Neuronal stem cell (in vitro differentiated cells): ENCODE measurements at regions not wholly inside any gene's neighbourhood (a gene's known extent, or its start where the extent isn't known, plus 50 kb on each side); places are given as distances from the start of the nearest gene placed in this dataset.
A peak's percentile ranks its signal among the peaks of the same experiment; 100 is the strongest.

Source experiments
- DNase-seq: peaks from one replicate; pipeline ENCODE4 v3.0.0-alpha.2; 2013; ENCODE audit warnings: low spot score
- H2AFZ ChIP-seq: one replicate; pipeline ENCODE4 v1.6.1; 2013; ENCODE audit warnings: mild to moderate bottlenecking, low read length, inconsistent platforms
- H2AK5ac ChIP-seq: 2 replicates; pipeline ENCODE4 v1.6.1; 2013; ENCODE audit warnings: low read depth, mild to moderate bottlenecking, inconsistent platforms, low read length, moderate library complexity, mixed read lengths
- H2BK120ac ChIP-seq: 2 replicates; pipeline ENCODE4 v1.6.1; 2013; ENCODE audit warnings: low read depth, mild to moderate bottlenecking, inconsistent platforms, low read length, moderate library complexity, mixed read lengths
- H2BK12ac ChIP-seq: one replicate; pipeline ENCODE4 v1.6.1; 2013; ENCODE audit warnings: low read length, inconsistent platforms
- H2BK15ac ChIP-seq: 2 replicates; pipeline ENCODE4 v1.6.1; 2013; ENCODE audit warnings: mild to moderate bottlenecking, low read length, inconsistent platforms, mixed read lengths
- H2BK5ac ChIP-seq: one replicate; pipeline ENCODE4 v1.6.1; 2013; ENCODE audit warnings: inconsistent platforms, mild to moderate bottlenecking, low read length, moderate library complexity
- H3K14ac ChIP-seq: one replicate; pipeline ENCODE4 v1.6.1; 2013; ENCODE audit warnings: low read length, inconsistent platforms
- H3K18ac ChIP-seq: 2 replicates; pipeline ENCODE4 v1.6.1; 2013; ENCODE audit warnings: low read length, inconsistent platforms
- H3K23ac ChIP-seq: 2 replicates; pipeline ENCODE4 v1.6.1; 2013; ENCODE audit warnings: low read depth, mild to moderate bottlenecking, mixed read lengths, low read length, inconsistent platforms; ENCODE audit not compliant: poor library complexity
- H3K27ac ChIP-seq: replicated peaks from 3 replicates; pipeline ENCODE4 v1.5.1; 2013; ENCODE audit warnings: low read length, inconsistent platforms
- H3K27me3 ChIP-seq, 3 experiments: 2 replicates each; pipeline ENCODE4 v1.6.1; 2013; ENCODE audit warnings: low read length in 3 of 3, mild to moderate bottlenecking in 2 of 3, inconsistent platforms in 1 of 3, low read depth in 1 of 3, mixed read lengths in 1 of 3, moderate library complexity in 1 of 3; ENCODE audit not compliant: control insufficient read depth in 3 of 3, insufficient read depth in 3 of 3
- H3K36me3 ChIP-seq, 2 donors: replicated peaks in 1 of 2; 2 replicates each; pipeline ENCODE4 v1.6.1; 2013; ENCODE audit warnings: low read length in 2 of 2; ENCODE audit not compliant: control insufficient read depth in 2 of 2, insufficient read depth in 2 of 2
- H3K4ac ChIP-seq: 2 replicates; pipeline ENCODE4 v1.6.1; 2013; ENCODE audit warnings: inconsistent platforms, mild to moderate bottlenecking, low read length, moderate library complexity
- H3K4me1 ChIP-seq, 2 donors: 1 replicate in 1 of 2; 2 replicates in 1 of 2; pipeline ENCODE4 v1.6.1; 2013; ENCODE audit warnings: low read length in 2 of 2, low read depth in 1 of 2; ENCODE audit not compliant: control insufficient read depth in 2 of 2, insufficient read depth in 1 of 2
- H3K4me2 ChIP-seq: one replicate; pipeline ENCODE4 v1.6.1; 2013; ENCODE audit warnings: mild to moderate bottlenecking, low read length, inconsistent platforms; ENCODE audit not compliant: insufficient read depth, poor library complexity, severe bottlenecking
- H3K4me3 ChIP-seq, 2 donors: 2 replicates each; pipeline ENCODE4 v1.5.1; 2013; ENCODE audit warnings: low read length in 2 of 2, mild to moderate bottlenecking in 2 of 2, inconsistent platforms in 1 of 2, moderate library complexity in 1 of 2
- H3K79me1 ChIP-seq: one replicate; pipeline ENCODE4 v1.6.1; 2013; ENCODE audit warnings: low read depth, mild to moderate bottlenecking, inconsistent platforms, low read length, moderate library complexity
- H3K9ac ChIP-seq: one replicate; pipeline ENCODE4 v1.6.1; 2013; ENCODE audit warnings: mild to moderate bottlenecking, low read depth, low read length, inconsistent platforms; ENCODE audit not compliant: poor library complexity
- H3K9me3 ChIP-seq, 2 donors: replicated peaks in 1 of 2; 2 replicates each; pipeline versions ENCODE3 to v1.6.1; 2013; ENCODE audit warnings: low read length in 2 of 2, mild to moderate bottlenecking in 2 of 2, inconsistent platforms in 1 of 2, low read depth in 1 of 2, mixed read lengths in 1 of 2, moderate library complexity in 1 of 2; ENCODE audit not compliant: control insufficient read depth in 2 of 2, insufficient read depth in 1 of 2
- H4K8ac ChIP-seq: one replicate; pipeline ENCODE4 v1.6.1; 2013; ENCODE audit warnings: low read depth, mild to moderate bottlenecking, inconsistent platforms, low read length, moderate library complexity
- H4K91ac ChIP-seq: one replicate; pipeline ENCODE4 v1.6.1; 2013; ENCODE audit warnings: low read length, low read depth, mild to moderate bottlenecking, inconsistent platforms; ENCODE audit not compliant: poor library complexity
- WGBS, 2 donors: extraction: QIAGEN DNeasy Blood & Tissue Kit; methylation state at CpG; one replicate each; pipeline ENCODE4 v1.1.7; 2013; ENCODE audit warnings: missing lambda C conversion rate in 2 of 2, mixed read lengths in 1 of 2; ENCODE audit not compliant: insufficient read length in 2 of 2, insufficient replicate concordance in 1 of 2; ENCODE audit errors: extremely low coverage in 2 of 2; 5-methylcytosine and 5-hydroxymethylcytosine counted together

DNA sequence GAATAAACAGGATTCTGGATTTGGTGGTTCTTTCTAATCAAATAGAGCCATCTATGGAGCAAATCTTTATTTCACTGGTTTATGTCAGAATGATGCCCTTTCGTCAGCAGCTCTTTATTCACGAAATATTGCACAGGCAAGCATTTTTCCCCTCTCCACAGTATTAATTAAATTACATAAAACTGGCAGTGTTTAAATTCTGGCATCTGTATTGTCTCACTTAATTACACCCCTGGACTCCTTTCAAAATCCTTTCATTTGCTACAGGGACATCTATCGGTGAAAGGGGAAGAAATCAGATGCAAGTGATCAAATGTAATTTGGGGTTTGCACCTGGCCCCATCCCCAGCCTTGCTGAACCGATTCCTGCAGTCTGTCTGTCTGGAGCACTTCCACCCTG lies 801.9 kb downstream of the QKI start:
- H2BK5ac ChIP-seq: no peak overlapping the region
- H2BK120ac ChIP-seq: no peak overlapping the region
- no peak overlapping the region for H3K23ac ChIP-seq
- no peak overlapping the region for H4K8ac ChIP-seq
- H3K4me1 ChIP-seq: peaks cover 1 to 3% of the 10 kb centered on the region in 2 donors
- H2AFZ ChIP-seq: no peak overlapping the region
- no peak overlapping the region for H2BK15ac ChIP-seq
- H3K14ac ChIP-seq: no peak overlapping the region
- no peak overlapping the region for H3K4me2 ChIP-seq
- H3K27ac ChIP-seq: no peak overlapping the region
- no peaks in the 10 kb centered on the region for H3K27me3 ChIP-seq
- H3K9me3 ChIP-seq: peaks cover 4 to 24% of the 10 kb centered on the region in 2 donors
- no peaks in the 10 kb centered on the region for H3K36me3 ChIP-seq
- WGBS, 2 donors: no CpG with 5 or more reads among the region's 4 CpGs
- no peak overlapping the region for H2BK12ac ChIP-seq
- no peak overlapping the region for H3K4ac ChIP-seq
- H2AK5ac ChIP-seq: no peak overlapping the region
- H3K18ac ChIP-seq: no peak overlapping the region
- DNase-seq: no peak
- H3K4me3 ChIP-seq: no peak overlapping the region
- no peak overlapping the region for H4K91ac ChIP-seq
- no peaks in the 10 kb centered on the region for H3K79me1 ChIP-seq
- H3K9ac ChIP-seq: no peak overlapping the region

DNA sequence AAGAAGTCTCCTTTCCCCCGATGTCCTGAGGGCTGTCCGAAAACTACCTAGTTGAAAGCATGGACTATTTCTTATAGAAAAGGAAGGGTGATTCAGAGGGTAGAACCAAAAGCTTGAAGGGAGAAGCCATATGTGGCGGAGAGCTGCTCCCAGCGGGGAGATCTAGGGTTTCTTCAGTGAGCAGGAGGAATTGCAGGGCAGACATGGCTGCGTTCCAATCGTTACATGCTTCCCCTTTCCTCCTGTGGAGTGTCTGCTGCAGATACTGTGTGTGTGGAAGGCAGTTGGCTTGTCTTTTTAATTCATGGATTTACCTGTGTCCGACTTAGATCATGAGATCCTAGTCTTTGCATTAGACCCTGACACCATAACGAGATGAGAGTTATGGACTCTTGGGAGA lies 799.5 kb downstream of the QKI start:
- no peak for DNase-seq
- Histone ChIP-seq H3K27ac (no peak overlapping the region), H3K4me2 (no peak overlapping the region), H3K18ac (no peak overlapping the region), H3K23ac (no peak overlapping the region), H3K4me3 (no peak overlapping the region), H3K27me3 (no peaks in the 10 kb centered on the region), H3K4ac (no peak overlapping the region), H2BK120ac (no peak overlapping the region), H3K9me3 (peaks cover 4 to 24% of the 10 kb centered on the region in 2 donors), H3K4me1 (no peaks in the 10 kb centered on the region), H3K79me1 (no peaks in the 10 kb centered on the region), H4K8ac (no peak overlapping the region), H2BK5ac (no peak overlapping the region), H2BK15ac (no peak overlapping the region), H2BK12ac (no peak overlapping the region), H3K14ac (no peak overlapping the region), H3K36me3 (no peaks in the 10 kb centered on the region), H3K9ac (no peak overlapping the region), H2AK5ac (no peak overlapping the region), H4K91ac (no peak overlapping the region), H2AFZ (no peak overlapping the region)
- no CpG with 5 or more reads among the region's 8 CpGs for WGBS, 2 donors

DNA sequence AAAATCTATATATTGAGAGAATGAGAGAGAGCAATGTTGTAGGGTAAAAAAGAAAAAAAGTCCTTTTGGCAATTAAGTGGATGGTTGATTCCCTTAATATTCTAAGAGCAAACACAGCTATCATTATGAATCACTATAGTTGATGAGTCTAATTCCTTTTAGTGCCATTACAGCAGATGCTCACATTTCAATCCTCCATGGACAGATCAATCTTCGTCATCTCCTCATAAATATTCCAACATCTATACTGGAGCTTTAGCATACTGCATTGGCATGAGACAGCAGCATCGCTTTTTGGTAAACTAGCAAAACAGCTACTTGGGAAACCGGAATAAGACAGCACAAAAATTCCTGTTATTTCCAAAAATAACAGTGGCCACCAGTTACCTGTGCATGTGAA lies 796.7 kb downstream of the QKI start:
- Histone ChIP-seq H2AFZ (no peak overlapping the region), H3K4me2 (no peak overlapping the region), H3K4me3 (no peak overlapping the region), H3K4ac (no peak overlapping the region), H2BK15ac (no peak overlapping the region), H3K23ac (no peak overlapping the region), H3K27me3 (no peaks in the 10 kb centered on the region), H3K9ac (no peak overlapping the region), H3K36me3 (no peaks in the 10 kb centered on the region), H3K9me3 (peaks cover 4 to 24% of the 10 kb centered on the region in 2 donors), H3K18ac (no peak overlapping the region), H2BK12ac (no peak overlapping the region), H4K91ac (no peak overlapping the region), H2BK5ac (no peak overlapping the region), H3K27ac (no peak overlapping the region), H3K14ac (no peak overlapping the region), H3K4me1 (no peaks in the 10 kb centered on the region), H2BK120ac (no peak overlapping the region), H4K8ac (no peak overlapping the region), H2AK5ac (no peak overlapping the region), H3K79me1 (no peaks in the 10 kb centered on the region)
- DNase-seq: no peak
- WGBS, 2 donors: no CpG with 5 or more reads among the region's 3 CpGs

GRCh38 chr6:164210783-164211182 lies 796.3 kb downstream of the QKI start:
- no peaks in the 10 kb centered on the region for H3K4me1 ChIP-seq
- H2AFZ ChIP-seq: peak overlapping the region; percentile 48
- no peaks in the 10 kb centered on the region for H3K27me3 ChIP-seq
- H3K4ac ChIP-seq: no peak overlapping the region
- H3K27ac ChIP-seq: no peak overlapping the region
- no peak overlapping the region for H3K18ac ChIP-seq
- no peak overlapping the region for H4K91ac ChIP-seq
- no peak overlapping the region for H3K23ac ChIP-seq
- no peak overlapping the region for H3K9ac ChIP-seq
- H2BK15ac ChIP-seq: no peak overlapping the region
- H3K36me3 ChIP-seq: no peaks in the 10 kb centered on the region
- no CpG with 5 or more reads among the region's 5 CpGs for WGBS, 2 donors
- no peak overlapping the region for H3K14ac ChIP-seq
- H3K79me1 ChIP-seq: no peaks in the 10 kb centered on the region
- no peak overlapping the region for H3K4me3 ChIP-seq
- DNase-seq: no peak
- H2BK120ac ChIP-seq: no peak overlapping the region
- no peak overlapping the region for H2AK5ac ChIP-seq
- H2BK5ac ChIP-seq: no peak overlapping the region
- H2BK12ac ChIP-seq: no peak overlapping the region
- H3K9me3 ChIP-seq: peaks cover 4 to 24% of the 10 kb centered on the region in 2 donors
- no peak overlapping the region for H4K8ac ChIP-seq
- H3K4me2 ChIP-seq: no peak overlapping the region
